MM.1S (cell line): ENCODE measurements at regions not wholly inside any gene's neighbourhood (a gene's known extent, or its start where the extent isn't known, plus 50 kb on each side); places are given as distances from the start of the nearest gene placed in this dataset.

Experiments used
- CTCF ChIP-seq: fragments of 300-600 bp; sonication (generic); IDR thresholded peaks from 2 replicates; pipeline ENCODE4 v1.5.1; 2016; ENCODE audit warnings: antibody characterized with exemption, low read length, mixed read lengths
- EZH2 ChIP-seq: fragments of 300-600 bp; sonication (generic); optimal IDR thresholded peaks from 2 replicates; pipeline ENCODE3; 2017; ENCODE audit warnings: low read depth, mild to moderate bottlenecking, antibody characterized with exemption, low read length, mixed read lengths

- no peak for TF ChIP-seq CTCF
- TF ChIP-seq EZH2 = no peak
These were observed 263.0 kb downstream of the MBNL1 start for GRCh38 chr3:152531717-152532116.
